Osteoblast (primary cell): ENCODE measurements at regions not wholly inside any gene's neighbourhood (a gene's known extent, or its start where the extent isn't known, plus 50 kb on each side); places are given as distances from the start of the nearest gene placed in this dataset.

ENCODE experiments used
- DNase-seq: peaks from one replicate; pipeline ENCODE4 v3.0.0; 2011; ENCODE audit warnings: low spot score, mixed read lengths; ENCODE audit not compliant: insufficient read length; ENCODE audit errors: missing footprints
- H2AFZ ChIP-seq: 2 replicates; pipeline ENCODE4 v1.6.0; 2011; ENCODE audit warnings: mild to moderate bottlenecking, low read length
- H3K27ac ChIP-seq: 2 replicates; pipeline ENCODE4 v1.5.1; 2011; ENCODE audit warnings: mild to moderate bottlenecking, low read depth, low read length, moderate library complexity
- H3K27me3 ChIP-seq: 2 replicates; pipeline ENCODE4 v1.6.0; 2012; ENCODE audit warnings: mild to moderate bottlenecking, control low read depth, inconsistent platforms, low read length, moderate library complexity; ENCODE audit not compliant: insufficient read depth
- H3K36me3 ChIP-seq: 2 replicates; pipeline ENCODE4 v1.5.1; 2011; ENCODE audit warnings: mild to moderate bottlenecking, low read length, control low read depth, moderate library complexity; ENCODE audit not compliant: insufficient read depth
- H3K4me1 ChIP-seq: 2 replicates; pipeline ENCODE4 v1.5.1; 2011; ENCODE audit warnings: mild to moderate bottlenecking, low read length, control low read depth, moderate library complexity; ENCODE audit not compliant: insufficient read depth
- H3K4me2 ChIP-seq: 2 replicates; pipeline ENCODE4 v1.6.0; 2011; ENCODE audit warnings: mild to moderate bottlenecking, low read length; ENCODE audit not compliant: insufficient read depth
- H3K4me3 ChIP-seq: fragments of 200-600 bp; sonication (generic); 3 replicates; pipeline ENCODE4 v1.5.1; 2012; ENCODE audit warnings: mild to moderate bottlenecking, low read length, inconsistent platforms; ENCODE audit not compliant: insufficient read depth
- H3K79me2 ChIP-seq: 2 replicates; pipeline ENCODE4 v1.6.0; 2012; ENCODE audit warnings: mild to moderate bottlenecking, low read length, control low read depth, inconsistent platforms; ENCODE audit not compliant: insufficient read depth
- H3K9me3 ChIP-seq: 2 replicates; pipeline ENCODE4 v1.5.1; 2011; ENCODE audit warnings: low read depth, low read length, control low read depth
- H4K20me1 ChIP-seq: 2 replicates; pipeline ENCODE4 v1.6.0; 2012; ENCODE audit warnings: mild to moderate bottlenecking, low read length, control low read depth; ENCODE audit not compliant: insufficient read depth
- TF ChIP-seq, protein P1 (sequence below): IDR thresholded peaks from 2 replicates; pipeline ENCODE4 v1.5.1; 2011; ENCODE audit warnings: mild to moderate bottlenecking, low read depth, low read length, moderate library complexity; ENCODE audit errors: extremely low read depth

DNA sequence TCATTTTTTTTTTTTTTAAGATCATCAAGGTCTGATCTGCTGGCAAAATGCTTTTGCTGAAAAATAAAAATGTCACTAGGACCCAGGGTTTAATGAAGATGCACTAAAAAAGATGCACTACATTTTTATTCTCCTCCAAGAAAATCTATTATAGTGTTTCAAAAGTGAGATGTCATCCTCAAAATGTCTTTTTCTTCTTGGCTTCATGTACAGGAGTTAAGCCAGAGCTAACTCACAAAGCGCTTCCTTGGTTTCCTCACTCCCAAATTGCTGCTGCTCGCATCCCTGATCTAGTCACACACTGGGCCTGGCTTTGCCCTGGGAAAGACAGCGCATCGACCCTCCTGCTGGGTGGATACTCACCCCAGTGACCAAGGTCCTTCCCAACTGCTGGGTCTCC lies 113.4 kb upstream of the CCDC68 start:
- H3K27me3 ChIP-seq, result peaks cover 3% of the 10 kb centered on the region
- no peak overlapping the region for H2AFZ ChIP-seq
- H3K4me3 ChIP-seq, result no peak overlapping the region
- no peak overlapping the region for H3K4me2 ChIP-seq
- no peak overlapping the region for H3K27ac ChIP-seq
- H4K20me1 ChIP-seq, result no peaks in the 10 kb centered on the region
- H3K79me2 ChIP-seq, result no peaks in the 10 kb centered on the region
- H3K36me3 ChIP-seq, result no peaks in the 10 kb centered on the region
- TF ChIP-seq, protein P1, sequence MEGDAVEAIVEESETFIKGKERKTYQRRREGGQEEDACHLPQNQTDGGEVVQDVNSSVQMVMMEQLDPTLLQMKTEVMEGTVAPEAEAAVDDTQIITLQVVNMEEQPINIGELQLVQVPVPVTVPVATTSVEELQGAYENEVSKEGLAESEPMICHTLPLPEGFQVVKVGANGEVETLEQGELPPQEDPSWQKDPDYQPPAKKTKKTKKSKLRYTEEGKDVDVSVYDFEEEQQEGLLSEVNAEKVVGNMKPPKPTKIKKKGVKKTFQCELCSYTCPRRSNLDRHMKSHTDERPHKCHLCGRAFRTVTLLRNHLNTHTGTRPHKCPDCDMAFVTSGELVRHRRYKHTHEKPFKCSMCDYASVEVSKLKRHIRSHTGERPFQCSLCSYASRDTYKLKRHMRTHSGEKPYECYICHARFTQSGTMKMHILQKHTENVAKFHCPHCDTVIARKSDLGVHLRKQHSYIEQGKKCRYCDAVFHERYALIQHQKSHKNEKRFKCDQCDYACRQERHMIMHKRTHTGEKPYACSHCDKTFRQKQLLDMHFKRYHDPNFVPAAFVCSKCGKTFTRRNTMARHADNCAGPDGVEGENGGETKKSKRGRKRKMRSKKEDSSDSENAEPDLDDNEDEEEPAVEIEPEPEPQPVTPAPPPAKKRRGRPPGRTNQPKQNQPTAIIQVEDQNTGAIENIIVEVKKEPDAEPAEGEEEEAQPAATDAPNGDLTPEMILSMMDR, result no peak
- no peaks in the 10 kb centered on the region for H3K9me3 ChIP-seq
- no peak for DNase-seq
- H3K4me1 ChIP-seq, result no peaks in the 10 kb centered on the region

DNA sequence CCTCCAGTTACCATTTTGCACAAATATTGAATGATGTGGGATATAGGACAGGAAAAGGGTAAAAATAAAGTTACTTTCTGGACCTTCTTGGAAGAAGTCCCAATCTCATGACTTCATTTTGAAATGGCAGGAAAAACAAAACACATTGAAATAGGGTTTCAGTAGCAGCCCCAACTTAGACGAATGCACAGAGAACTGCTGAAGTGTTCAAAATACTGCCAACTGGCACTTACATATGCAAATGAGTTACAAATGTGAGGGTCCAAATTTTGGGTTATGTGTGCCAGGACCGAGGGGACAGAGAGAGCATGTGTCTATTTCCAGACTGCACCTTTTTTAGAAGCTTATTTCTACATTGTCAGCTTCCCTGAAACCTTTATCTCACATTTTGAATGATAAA lies 112.9 kb upstream of the CCDC68 start:
- DNase-seq, result no peak
- H3K4me2 ChIP-seq, result no peak overlapping the region
- peaks cover 3% of the 10 kb centered on the region for H3K27me3 ChIP-seq
- TF ChIP-seq, protein P1, result no peak
- no peaks in the 10 kb centered on the region for H3K4me1 ChIP-seq
- no peaks in the 10 kb centered on the region for H3K9me3 ChIP-seq
- no peaks in the 10 kb centered on the region for H3K36me3 ChIP-seq
- H2AFZ ChIP-seq, result no peak overlapping the region
- no peaks in the 10 kb centered on the region for H4K20me1 ChIP-seq
- no peak overlapping the region for H3K27ac ChIP-seq
- H3K4me3 ChIP-seq, result no peak overlapping the region
- H3K79me2 ChIP-seq, result no peaks in the 10 kb centered on the region

DNA sequence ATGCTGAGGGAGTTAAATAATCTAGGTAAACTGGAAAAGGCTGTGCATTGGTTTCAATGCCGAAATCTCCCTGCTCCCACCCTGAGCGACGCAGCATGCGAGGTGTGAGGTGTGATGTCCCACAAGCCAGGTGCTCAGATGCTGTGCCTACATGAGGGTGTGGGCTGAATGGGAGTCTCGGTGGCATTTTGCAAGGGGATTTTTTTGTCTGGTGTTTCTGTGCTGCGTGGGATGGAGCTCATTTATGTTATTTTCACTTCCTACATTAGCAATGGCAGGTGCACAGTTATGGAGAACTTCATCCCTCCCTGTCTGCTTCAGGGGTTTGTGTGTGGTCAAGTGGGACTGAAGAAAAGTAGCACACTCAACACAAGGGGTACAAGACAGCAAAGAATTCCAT lies 110.2 kb upstream of the CCDC68 start:
- no peaks in the 10 kb centered on the region for H3K9me3 ChIP-seq
- TF ChIP-seq, protein P1, result no peak
- no peaks in the 10 kb centered on the region for H3K4me1 ChIP-seq
- no peak overlapping the region for H3K27ac ChIP-seq
- no peak overlapping the region for H3K4me2 ChIP-seq
- no peak overlapping the region for H3K4me3 ChIP-seq
- no peaks in the 10 kb centered on the region for H3K79me2 ChIP-seq
- no peaks in the 10 kb centered on the region for H3K36me3 ChIP-seq
- H4K20me1 ChIP-seq, result no peaks in the 10 kb centered on the region
- no peak for DNase-seq
- H3K27me3 ChIP-seq, result peaks cover 6% of the 10 kb centered on the region
- no peak overlapping the region for H2AFZ ChIP-seq

DNA sequence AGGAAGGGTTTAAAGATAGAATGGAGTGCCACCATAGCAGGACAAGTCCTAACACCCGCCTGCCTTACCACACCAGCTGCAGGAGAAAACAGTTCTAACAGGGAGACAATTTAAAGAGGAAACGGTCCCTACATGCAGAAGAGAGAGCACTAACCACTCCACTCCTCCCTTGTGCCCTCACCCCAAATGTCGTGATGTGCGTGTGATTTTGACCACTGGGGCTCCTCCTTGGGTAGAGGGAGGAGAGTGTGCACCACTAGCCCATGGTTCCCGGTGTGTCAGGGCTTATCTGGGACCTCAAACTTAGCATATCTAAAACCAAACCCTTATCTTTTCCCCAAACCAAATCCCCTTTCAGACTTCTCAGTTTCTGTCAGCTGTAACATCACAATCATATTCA lies 105.5 kb upstream of the CCDC68 start:
- no peaks in the 10 kb centered on the region for H3K4me1 ChIP-seq
- no peak overlapping the region for H3K27ac ChIP-seq
- H2AFZ ChIP-seq, result no peak overlapping the region
- H3K79me2 ChIP-seq, result no peaks in the 10 kb centered on the region
- TF ChIP-seq, protein P1, result no peak
- H3K4me2 ChIP-seq, result no peak overlapping the region
- H3K36me3 ChIP-seq, result no peaks in the 10 kb centered on the region
- DNase-seq, result no peak
- no peaks in the 10 kb centered on the region for H3K9me3 ChIP-seq
- no peak overlapping the region for H3K4me3 ChIP-seq
- peaks cover 3% of the 10 kb centered on the region for H3K27me3 ChIP-seq
- no peaks in the 10 kb centered on the region for H4K20me1 ChIP-seq
